ENCODE measurements at regions not wholly inside any gene's neighbourhood (a gene's known extent, or its start where the extent isn't known, plus 50 kb on each side); places are given as distances from the start of the nearest gene placed in this dataset.

DNA sequence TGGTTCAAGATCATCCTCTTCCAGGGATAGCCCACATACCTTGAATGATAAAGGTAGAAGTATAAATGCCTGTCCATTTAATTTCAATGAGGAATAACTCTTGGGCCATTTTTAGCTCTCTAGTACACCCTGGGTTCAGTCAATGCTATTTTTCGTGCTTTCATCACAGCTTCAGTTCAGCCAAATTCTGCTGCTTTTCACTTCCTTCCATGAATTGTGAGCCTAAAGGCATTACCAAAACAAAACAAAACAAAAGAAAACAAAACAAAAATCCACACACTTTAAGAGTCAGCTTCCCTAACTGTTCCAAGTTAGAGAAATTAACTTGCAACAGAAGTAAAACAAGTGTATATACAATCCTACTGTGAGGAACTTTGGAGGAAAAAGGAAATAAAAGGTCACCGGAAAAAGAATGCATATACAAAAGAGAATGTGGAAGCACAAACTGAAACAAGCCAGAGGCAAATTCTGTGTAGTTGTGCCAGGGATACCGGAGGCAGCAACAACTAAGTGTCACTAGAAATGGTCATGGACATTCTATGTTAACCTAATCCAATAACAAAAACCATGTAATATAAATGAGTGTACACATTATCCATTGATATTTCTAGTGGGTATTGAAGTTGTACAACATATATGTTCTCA, 423.1 kb downstream of the KCTD8 start:
- Histone ChIP-seq H3K9ac (ENCODE audit: low read length) (no peak overlapping the region), H4K20me1 (ENCODE audit: insufficient read depth, low read length) (no peaks in the 10 kb centered on the region), H3K4me3 (ENCODE audit: low read length) (no peak overlapping the region), H3K79me2 (ENCODE audit: low read length) (no peaks in the 10 kb centered on the region), H3K36me3 (replicated peaks; ENCODE audit: insufficient read depth, low read length) (no peaks in the 10 kb centered on the region), H3K4me1 (ENCODE audit: low read length) (no peaks in the 10 kb centered on the region), H3K9me2 (replicated peaks; ENCODE audit: insufficient read depth, low read length) (no peaks in the 10 kb centered on the region), H3K27ac (ENCODE audit: low read length) (no peak overlapping the region), H3F3A (ENCODE audit: insufficient read depth, low read length) (no peaks in the 10 kb centered on the region), H3K27me3 (replicated peaks; ENCODE audit: insufficient read depth, low read length) (no peaks in the 10 kb centered on the region), H2AFZ (ENCODE audit: low read length) (no peak overlapping the region), H3K9me3 (replicated peaks; ENCODE audit: insufficient read depth, low read length) (no peaks in the 10 kb centered on the region), H3K4me2 (ENCODE audit: low read depth, low read length) (no peak overlapping the region)
- no peak for DNase-seq
- TF ChIP-seq EZH2 (optimal IDR thresholded peaks at IDR 0.05; ENCODE audit: low read depth, low read length) (no peak), EZH2phosphoT487 (IDR thresholded peaks at IDR 0.05; ENCODE audit: low read length) (no peak)
- TF ChIP-seq, protein P1, sequence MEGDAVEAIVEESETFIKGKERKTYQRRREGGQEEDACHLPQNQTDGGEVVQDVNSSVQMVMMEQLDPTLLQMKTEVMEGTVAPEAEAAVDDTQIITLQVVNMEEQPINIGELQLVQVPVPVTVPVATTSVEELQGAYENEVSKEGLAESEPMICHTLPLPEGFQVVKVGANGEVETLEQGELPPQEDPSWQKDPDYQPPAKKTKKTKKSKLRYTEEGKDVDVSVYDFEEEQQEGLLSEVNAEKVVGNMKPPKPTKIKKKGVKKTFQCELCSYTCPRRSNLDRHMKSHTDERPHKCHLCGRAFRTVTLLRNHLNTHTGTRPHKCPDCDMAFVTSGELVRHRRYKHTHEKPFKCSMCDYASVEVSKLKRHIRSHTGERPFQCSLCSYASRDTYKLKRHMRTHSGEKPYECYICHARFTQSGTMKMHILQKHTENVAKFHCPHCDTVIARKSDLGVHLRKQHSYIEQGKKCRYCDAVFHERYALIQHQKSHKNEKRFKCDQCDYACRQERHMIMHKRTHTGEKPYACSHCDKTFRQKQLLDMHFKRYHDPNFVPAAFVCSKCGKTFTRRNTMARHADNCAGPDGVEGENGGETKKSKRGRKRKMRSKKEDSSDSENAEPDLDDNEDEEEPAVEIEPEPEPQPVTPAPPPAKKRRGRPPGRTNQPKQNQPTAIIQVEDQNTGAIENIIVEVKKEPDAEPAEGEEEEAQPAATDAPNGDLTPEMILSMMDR (IDR thresholded peaks at IDR 0.05; ENCODE audit: low read length), result no peak

DNA sequence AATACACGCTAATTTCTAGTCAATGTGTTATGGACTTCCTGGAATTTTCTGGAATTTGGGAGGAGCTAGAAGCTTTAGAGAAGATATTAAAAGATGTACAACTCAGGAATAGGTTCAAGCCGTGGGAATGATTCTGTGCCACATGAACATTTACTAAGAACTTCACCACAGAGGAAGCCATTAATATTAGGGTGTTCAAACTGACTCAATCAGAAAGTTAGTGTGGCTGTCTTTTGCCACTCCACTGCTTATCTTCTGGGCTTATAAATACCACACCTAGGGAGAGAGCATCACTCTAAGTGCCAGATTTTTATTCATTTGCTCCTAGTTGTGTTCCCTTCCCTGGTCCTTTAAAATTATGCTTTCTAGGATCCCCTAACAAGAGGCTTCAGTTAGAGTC, 409.8 kb downstream of the KCTD8 start:
- DNase-seq, result no peak
- Histone ChIP-seq H3K36me3 (replicated peaks; ENCODE audit: insufficient read depth, low read length) (no peaks in the 10 kb centered on the region), H4K20me1 (ENCODE audit: insufficient read depth, low read length) (no peaks in the 10 kb centered on the region), H3K9ac (ENCODE audit: low read length) (no peak overlapping the region), H3K9me2 (replicated peaks; ENCODE audit: insufficient read depth, low read length) (no peaks in the 10 kb centered on the region), H3F3A (ENCODE audit: insufficient read depth, low read length) (no peaks in the 10 kb centered on the region), H3K9me3 (replicated peaks; ENCODE audit: insufficient read depth, low read length) (no peaks in the 10 kb centered on the region), H3K27ac (ENCODE audit: low read length) (no peak overlapping the region), H3K4me3 (ENCODE audit: low read length) (no peak overlapping the region), H3K4me2 (ENCODE audit: low read depth, low read length) (no peak overlapping the region), H2AFZ (ENCODE audit: low read length) (no peak overlapping the region), H3K79me2 (ENCODE audit: low read length) (no peaks in the 10 kb centered on the region), H3K4me1 (ENCODE audit: low read length) (no peaks in the 10 kb centered on the region), H3K27me3 (replicated peaks; ENCODE audit: insufficient read depth, low read length) (no peaks in the 10 kb centered on the region)
- no peak for TF ChIP-seq EZH2 (optimal IDR thresholded peaks at IDR 0.05; ENCODE audit: low read depth, low read length)
- TF ChIP-seq, protein P1 (IDR thresholded peaks at IDR 0.05; ENCODE audit: low read length), result no peak
- no peak for TF ChIP-seq EZH2phosphoT487 (IDR thresholded peaks at IDR 0.05; ENCODE audit: low read length)

DNA sequence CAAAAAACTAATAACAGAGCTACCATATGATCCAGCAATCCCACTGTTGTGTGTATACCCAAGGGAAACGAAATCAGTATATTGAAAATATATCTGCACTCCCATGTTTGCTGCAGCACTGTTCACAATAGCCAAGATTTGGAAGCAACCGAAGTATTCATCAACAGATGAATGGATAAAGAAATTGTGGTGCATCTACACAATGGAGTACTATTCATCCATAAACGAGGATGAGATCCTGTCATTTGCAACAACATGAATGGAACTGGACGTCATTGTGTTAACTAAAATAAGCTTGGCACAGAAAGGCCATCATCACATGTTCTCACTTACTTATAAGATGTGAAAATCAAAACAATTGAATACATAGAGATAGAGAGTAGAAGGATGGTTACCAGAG, 402.1 kb downstream of the KCTD8 start:
- Histone ChIP-seq H3K27ac (ENCODE audit: low read length) (no peak overlapping the region), H2AFZ (ENCODE audit: low read length) (no peak overlapping the region), H3K4me2 (ENCODE audit: low read depth, low read length) (no peak overlapping the region), H3K9ac (ENCODE audit: low read length) (no peak overlapping the region), H3K79me2 (ENCODE audit: low read length) (no peaks in the 10 kb centered on the region), H3K9me2 (replicated peaks; ENCODE audit: insufficient read depth, low read length) (no peaks in the 10 kb centered on the region), H3K9me3 (replicated peaks; ENCODE audit: insufficient read depth, low read length) (no peaks in the 10 kb centered on the region), H3F3A (ENCODE audit: insufficient read depth, low read length) (no peaks in the 10 kb centered on the region), H3K4me1 (ENCODE audit: low read length) (no peaks in the 10 kb centered on the region), H3K4me3 (ENCODE audit: low read length) (no peak overlapping the region), H4K20me1 (ENCODE audit: insufficient read depth, low read length) (no peaks in the 10 kb centered on the region), H3K36me3 (replicated peaks; ENCODE audit: insufficient read depth, low read length) (no peaks in the 10 kb centered on the region), H3K27me3 (replicated peaks; ENCODE audit: insufficient read depth, low read length) (no peaks in the 10 kb centered on the region)
- DNase-seq, result no peak
- TF ChIP-seq, protein P1 (IDR thresholded peaks at IDR 0.05; ENCODE audit: low read length), result no peak
- TF ChIP-seq EZH2phosphoT487 (IDR thresholded peaks at IDR 0.05; ENCODE audit: low read length), result no peak
- no peak for TF ChIP-seq EZH2 (optimal IDR thresholded peaks at IDR 0.05; ENCODE audit: low read depth, low read length)

Data from MM.1S (cell line).